ENCODE measurements at regions not wholly inside any gene's neighbourhood (a gene's known extent, or its start where the extent isn't known, plus 50 kb on each side); places are given as distances from the start of the nearest gene placed in this dataset.
"Not testable (repeated sequence)": the region's sequence is repeated elsewhere in the genome, so short reads cannot be mapped to it uniquely, and the experiment has no call there.

GRCh38 chr2:138897274-138897673 is 117.1 kb upstream of the NXPH2 start:
- Mint-ChIP-seq H3K9me3 (no peaks in the 10 kb centered on the region), H3K4me1 (no peaks in the 10 kb centered on the region), H3K27me3 (no peaks in the 10 kb centered on the region), H3K27ac (no peak overlapping the region), H3K4me3 (no peak overlapping the region), H3K36me3 (ENCODE audit: low read depth) (no peaks in the 10 kb centered on the region)
- CTCF ChIA-PET: no interaction called here
- no peak for DNase-seq
- POLR2A ChIA-PET: no interaction called here

- Mint-ChIP-seq H3K4me3 (no peak overlapping the region), H3K4me1 (no peaks in the 10 kb centered on the region), H3K27ac (no peak overlapping the region), H3K9me3 (no peaks in the 10 kb centered on the region), H3K27me3 (no peaks in the 10 kb centered on the region), H3K36me3 (ENCODE audit: low read depth) (no peaks in the 10 kb centered on the region)
- CTCF ChIA-PET: no interaction called here
- DNase-seq: no peak
- POLR2A ChIA-PET: no interaction called here
Measured at GRCh38 chr2:138893746-138894145, 113.6 kb upstream of the NXPH2 start.

- ChIA-PET CTCF (no interaction called here), POLR2A (no interaction called here)
- no peaks in the 10 kb centered on the region for H3K36me3 Mint-ChIP-seq (ENCODE audit: low read depth)
- H3K27ac Mint-ChIP-seq: no peak overlapping the region
- H3K27me3 Mint-ChIP-seq: no peaks in the 10 kb centered on the region
- H3K9me3 Mint-ChIP-seq: no peaks in the 10 kb centered on the region
- no peak for DNase-seq
- no peaks in the 10 kb centered on the region for H3K4me1 Mint-ChIP-seq
- H3K4me3 Mint-ChIP-seq: no peak overlapping the region
Measured at GRCh38 chr2:138881126-138881525, 100.9 kb upstream of the NXPH2 start.

GRCh38 chr2:138879931-138880330 is 99.7 kb upstream of the NXPH2 start:
- no peaks in the 10 kb centered on the region for H3K4me1 Mint-ChIP-seq
- CTCF ChIA-PET: no interaction called here
- DNase-seq: no peak
- H3K27me3 Mint-ChIP-seq: no peaks in the 10 kb centered on the region
- H3K36me3 Mint-ChIP-seq (ENCODE audit: low read depth): no peaks in the 10 kb centered on the region
- POLR2A ChIA-PET: no interaction called here
- H3K4me3 Mint-ChIP-seq: no peak overlapping the region
- H3K27ac Mint-ChIP-seq: no peak overlapping the region
- H3K9me3 Mint-ChIP-seq: no peaks in the 10 kb centered on the region

- Mint-ChIP-seq H3K27me3 (no peaks in the 10 kb centered on the region), H3K9me3 (no peaks in the 10 kb centered on the region), H3K27ac (no peak overlapping the region), H3K4me1 (no peaks in the 10 kb centered on the region), H3K36me3 (ENCODE audit: low read depth) (no peaks in the 10 kb centered on the region), H3K4me3 (no peak overlapping the region)
- ChIA-PET POLR2A (no interaction called here), CTCF (no interaction called here)
- no peak for DNase-seq
Measured at GRCh38 chr2:138877421-138877820, 97.2 kb upstream of the NXPH2 start.

- no peak overlapping the region for H3K27ac Mint-ChIP-seq
- ChIA-PET CTCF (no interaction called here), POLR2A (no interaction called here)
- no peak for DNase-seq
- H3K36me3 Mint-ChIP-seq (ENCODE audit: low read depth): no peaks in the 10 kb centered on the region
- H3K27me3 Mint-ChIP-seq: no peaks in the 10 kb centered on the region
- no peaks in the 10 kb centered on the region for H3K4me1 Mint-ChIP-seq
- no peaks in the 10 kb centered on the region for H3K9me3 Mint-ChIP-seq
- no peak overlapping the region for H3K4me3 Mint-ChIP-seq
Measured at GRCh38 chr2:138874251-138874650, 94.1 kb upstream of the NXPH2 start.

GRCh38 chr2:138872116-138872515 is 91.9 kb upstream of the NXPH2 start:
- H3K27ac Mint-ChIP-seq; POLR2A ChIA-PET; CTCF ChIA-PET; H3K9me3 Mint-ChIP-seq; H3K4me3 Mint-ChIP-seq; DNase-seq; H3K4me1 Mint-ChIP-seq; H3K27me3 Mint-ChIP-seq; H3K36me3 Mint-ChIP-seq (ENCODE audit: low read depth): not testable (repeated sequence)

GRCh38 chr2:138871312-138871711 is 91.1 kb upstream of the NXPH2 start:
- no peak overlapping the region for H3K27ac Mint-ChIP-seq
- no peak for DNase-seq
- H3K27me3 Mint-ChIP-seq: no peaks in the 10 kb centered on the region
- no peaks in the 10 kb centered on the region for H3K36me3 Mint-ChIP-seq (ENCODE audit: low read depth)
- H3K4me1 Mint-ChIP-seq: no peaks in the 10 kb centered on the region
- no peaks in the 10 kb centered on the region for H3K9me3 Mint-ChIP-seq
- CTCF ChIA-PET: no interaction called here
- POLR2A ChIA-PET: no interaction called here
- no peak overlapping the region for H3K4me3 Mint-ChIP-seq

- DNase-seq: no peak
- H3K27me3 Mint-ChIP-seq: no peaks in the 10 kb centered on the region
- CTCF ChIA-PET: no interaction called here
- no peaks in the 10 kb centered on the region for H3K4me1 Mint-ChIP-seq
- no peak overlapping the region for H3K27ac Mint-ChIP-seq
- H3K9me3 Mint-ChIP-seq: no peaks in the 10 kb centered on the region
- no peaks in the 10 kb centered on the region for H3K36me3 Mint-ChIP-seq (ENCODE audit: low read depth)
- POLR2A ChIA-PET: no interaction called here
- H3K4me3 Mint-ChIP-seq: no peak overlapping the region
Measured at GRCh38 chr2:138867341-138867740, 87.2 kb upstream of the NXPH2 start.

GRCh38 chr2:138866797-138867196 is 86.6 kb upstream of the NXPH2 start:
- POLR2A ChIA-PET: no interaction called here
- no peak overlapping the region for H3K4me3 Mint-ChIP-seq
- no peaks in the 10 kb centered on the region for H3K27me3 Mint-ChIP-seq
- H3K36me3 Mint-ChIP-seq (ENCODE audit: low read depth): no peaks in the 10 kb centered on the region
- no peak for DNase-seq
- no peak overlapping the region for H3K27ac Mint-ChIP-seq
- CTCF ChIA-PET: no interaction called here
- H3K9me3 Mint-ChIP-seq: no peaks in the 10 kb centered on the region
- H3K4me1 Mint-ChIP-seq: no peaks in the 10 kb centered on the region

- no peaks in the 10 kb centered on the region for H3K4me1 Mint-ChIP-seq
- no peaks in the 10 kb centered on the region for H3K9me3 Mint-ChIP-seq
- ChIA-PET POLR2A (no interaction called here), CTCF (no interaction called here)
- no peak for DNase-seq
- no peaks in the 10 kb centered on the region for H3K27me3 Mint-ChIP-seq
- no peak overlapping the region for H3K27ac Mint-ChIP-seq
- H3K36me3 Mint-ChIP-seq (ENCODE audit: low read depth): no peaks in the 10 kb centered on the region
- no peak overlapping the region for H3K4me3 Mint-ChIP-seq
Measured at GRCh38 chr2:138853761-138854160, 73.6 kb upstream of the NXPH2 start.

GRCh38 chr2:138853296-138853695 is 73.1 kb upstream of the NXPH2 start:
- CTCF ChIA-PET: no interaction called here

GRCh38 chr2:138846216-138846821 is 66.1 kb upstream of the NXPH2 start:
- no peak for DNase-seq
- POLR2A ChIA-PET: no interaction called here

More at GRCh38 chr2:138853296-138853695, 73.1 kb upstream of the NXPH2 start:
- Mint-ChIP-seq H3K36me3 (ENCODE audit: low read depth) (no peaks in the 10 kb centered on the region), H3K9me3 (no peaks in the 10 kb centered on the region), H3K4me3 (no peak overlapping the region), H3K4me1 (no peaks in the 10 kb centered on the region), H3K27me3 (no peaks in the 10 kb centered on the region), H3K27ac (no peak overlapping the region)
- POLR2A ChIA-PET: no interaction called here
- DNase-seq: no peak

GRCh38 chr2:138842341-138842740 is 62.2 kb upstream of the NXPH2 start:
- no peaks in the 10 kb centered on the region for H3K36me3 Mint-ChIP-seq (ENCODE audit: low read depth)
- CTCF ChIA-PET: interaction anchor here (0.6 kb wide), 1 partner anchor 795 kb away, joined by 3 read pairs; no protein-coding TSS in a partner anchor
- no peaks in the 10 kb centered on the region for H3K9me3 Mint-ChIP-seq
- DNase-seq: no peak
- POLR2A ChIA-PET: no interaction called here
- H3K27me3 Mint-ChIP-seq: peaks cover 1% of the 10 kb centered on the region
- no peaks in the 10 kb centered on the region for H3K4me1 Mint-ChIP-seq
- H3K27ac Mint-ChIP-seq: no peak overlapping the region
- H3K4me3 Mint-ChIP-seq: no peak overlapping the region

More at GRCh38 chr2:138846216-138846821, 66.1 kb upstream of the NXPH2 start:
- CTCF ChIA-PET: interaction anchor here (0.7 to 1.3 kb wide), 3 partner anchors 12 to 25 kb away, joined by 3 to 5 read pairs (median 3); no protein-coding TSS in a partner anchor
- no peak overlapping the region for H3K4me3 Mint-ChIP-seq
- no peaks in the 10 kb centered on the region for H3K9me3 Mint-ChIP-seq
- H3K27me3 Mint-ChIP-seq: no peaks in the 10 kb centered on the region
- H3K4me1 Mint-ChIP-seq: no peaks in the 10 kb centered on the region
- H3K36me3 Mint-ChIP-seq (ENCODE audit: low read depth): no peaks in the 10 kb centered on the region
- H3K27ac Mint-ChIP-seq: no peak overlapping the region

- Mint-ChIP-seq H3K9me3 (no peaks in the 10 kb centered on the region), H3K4me1 (no peaks in the 10 kb centered on the region), H3K4me3 (no peak overlapping the region), H3K36me3 (ENCODE audit: low read depth) (no peaks in the 10 kb centered on the region), H3K27me3 (peaks cover 1% of the 10 kb centered on the region), H3K27ac (no peak overlapping the region)
- ChIA-PET CTCF (no interaction called here), POLR2A (no interaction called here)
- DNase-seq: no peak
Measured at GRCh38 chr2:138841459-138841858, 61.3 kb upstream of the NXPH2 start.

Data from activated CD4-positive, alpha-beta memory T cell treated with anti-CD3 and anti-CD28 coated beads, Interleukin-2, amount 10 ng/mL, durations not matched to agents 7 days and 5 days (primary cell).